SK-N-SH (cell line): ENCODE measurements at regions not wholly inside any gene's neighbourhood (a gene's known extent, or its start where the extent isn't known, plus 50 kb on each side); places are given as distances from the start of the nearest gene placed in this dataset.

Experiments used
- CTCF ChIA-PET: fragments of 300-600, 350-600 bp; formaldehyde crosslinking; extraction: SDS; loops from one replicate; lab custom pipeline; 2021; lab: Yijun Ruan, JAX
- POLR2A ChIA-PET: fragments of 350-600 bp; sonication (Branson Sonifier 250); formaldehyde crosslinking; extraction: SDS; loops from one replicate; lab custom pipeline; 2020; ENCODE audit warnings: antibody characterized with exemption, inconsistent platforms; lab: Yijun Ruan, JAX
- DNase-seq: peaks from one replicate; pipeline ENCODE4 v3.0.0; 2012
- H2AFZ ChIP-seq: fragments of 200-600 bp; sonication (generic); 2 replicates; pipeline ENCODE4 v1.8.1; 2016; ENCODE audit warnings: antibody characterized with exemption, mild to moderate bottlenecking, low read depth
- H3F3A ChIP-seq: fragments of 200-600 bp; sonication (generic); replicated peaks from 2 replicates; pipeline ENCODE3; 2016; ENCODE audit warnings: antibody characterized with exemption, mild to moderate bottlenecking; ENCODE audit not compliant: insufficient read depth
- H3K27ac ChIP-seq, 2 experiments: fragments of 200-500 bp in 1 of 2; fragments of 200-600 bp in 1 of 2; sonication (Bioruptor generic) in 1 of 2; sonication (generic), shearing (Covaris generic) in 1 of 2; 2 replicates each; pipeline versions ENCODE4 v1.5.1 to v1.6.1; 2014 to 2016; ENCODE audit warnings: low read depth in 2 of 2, inconsistent platforms in 1 of 2, low read length in 1 of 2, mild to moderate bottlenecking in 1 of 2, mixed read lengths in 1 of 2
- H3K27me3 ChIP-seq: fragments of 200-600 bp; sonication (generic), shearing (Covaris generic); 2 replicates; pipeline ENCODE4 v1.6.1; 2016; ENCODE audit warnings: mixed run types; ENCODE audit not compliant: insufficient read depth
- H3K36me3 ChIP-seq, 2 experiments: fragments of 200-500 bp in 1 of 2; fragments of 200-600 bp in 1 of 2; sonication (Bioruptor generic) in 1 of 2; sonication (generic) in 1 of 2; replicated peaks in 1 of 2; 2 replicates each; pipeline versions ENCODE3 to v1.5.1; 2014 to 2016; ENCODE audit warnings: low read length in 1 of 2, mild to moderate bottlenecking in 1 of 2; ENCODE audit not compliant: insufficient read depth in 2 of 2, control insufficient read depth in 1 of 2
- H3K4me1 ChIP-seq, 2 experiments: fragments of 200-500 bp in 1 of 2; fragments of 200-600 bp in 1 of 2; sonication (Bioruptor generic) in 1 of 2; sonication (generic), shearing (Covaris generic) in 1 of 2; 2 replicates each; pipeline versions ENCODE4 v1.5.1 to v1.6.1; 2014 to 2016; ENCODE audit warnings: low read depth in 1 of 2, low read length in 1 of 2, mixed run types in 1 of 2; ENCODE audit not compliant: insufficient read depth in 2 of 2, control insufficient read depth in 1 of 2
- H3K4me2 ChIP-seq: fragments of 200-600 bp; sonication (generic), shearing (Covaris generic); 2 replicates; pipeline ENCODE4 v1.6.1; 2017; ENCODE audit warnings: mixed run types
- H3K4me3 ChIP-seq, 2 experiments: fragments of 200-500 bp in 1 of 2; fragments of 200-600 bp in 1 of 2; sonication (Bioruptor generic) in 1 of 2; sonication (generic), shearing (Covaris generic) in 1 of 2; 2 replicates each; pipeline versions ENCODE4 v1.5.1 to v1.8.1; 2014 to 2016; ENCODE audit warnings: low read depth in 2 of 2, inconsistent platforms in 1 of 2, low read length in 1 of 2, mild to moderate bottlenecking in 1 of 2, mixed read lengths in 1 of 2, moderate library complexity in 1 of 2
- H3K79me2 ChIP-seq: fragments of 200-600 bp; sonication (generic); 2 replicates; pipeline ENCODE4 v1.8.1; 2017; ENCODE audit warnings: mild to moderate bottlenecking; ENCODE audit not compliant: insufficient read depth
- H3K9ac ChIP-seq: fragments of 200-600 bp; sonication (generic); 2 replicates; pipeline ENCODE4 v1.6.1; 2017; ENCODE audit warnings: mixed run types
- H3K9me2 ChIP-seq: fragments of 200-600 bp; sonication (generic); 2 replicates; pipeline ENCODE4 v1.6.1; 2017; ENCODE audit warnings: mixed run types
- H3K9me3 ChIP-seq: fragments of 200-600 bp; sonication (generic); 2 replicates; pipeline ENCODE4 v1.6.1; 2017; ENCODE audit warnings: mixed run types, mild to moderate bottlenecking, moderate library complexity
- H4K20me1 ChIP-seq: fragments of 200-600 bp; sonication (generic); 2 replicates; pipeline ENCODE4 v1.6.1; 2017; ENCODE audit warnings: mild to moderate bottlenecking, mixed run types; ENCODE audit not compliant: insufficient read depth
- CHD2 ChIP-seq: fragments of 150-350 bp; IDR thresholded peaks from 2 replicates; pipeline ENCODE4 v1.6.1; 2018; ENCODE audit warnings: low read length; ENCODE audit not compliant: partially characterized antibody
- CTCF ChIP-seq: fragments of 200-600 bp; sonication (generic); IDR thresholded peaks from 2 replicates; pipeline ENCODE4 v1.6.1; 2017; ENCODE audit warnings: antibody characterized with exemption, mild to moderate bottlenecking, moderate library complexity
- ELF1 ChIP-seq: IDR thresholded peaks from 2 replicates; pipeline ENCODE4 v1.4.0; 2012
- FOSL2 ChIP-seq: IDR thresholded peaks from 2 replicates; pipeline ENCODE4 v1.4.0; 2012; ENCODE audit warnings: low read depth, mild to moderate bottlenecking, moderate library complexity, borderline replicate concordance
- FOXJ3 ChIP-seq: sonication (generic); formaldehyde crosslinking; IDR thresholded peaks from 2 replicates; pipeline ENCODE4 v1.5.1; 2020; ENCODE audit warnings: mild to moderate bottlenecking, missing genetic modification reagents
- FOXM1 ChIP-seq: IDR thresholded peaks from 2 replicates; pipeline ENCODE4 v1.4.0; 2012; ENCODE audit warnings: low read depth, mild to moderate bottlenecking
- JUND ChIP-seq: IDR thresholded peaks from 2 replicates; pipeline ENCODE4 v1.4.0; 2012
- MEF2A ChIP-seq: IDR thresholded peaks from 2 replicates; pipeline ENCODE4 v1.4.0; 2012; ENCODE audit warnings: low read depth, borderline replicate concordance
- MXI1 ChIP-seq: IDR thresholded peaks from 2 replicates; pipeline ENCODE4 v1.6.1; 2012; ENCODE audit warnings: mild to moderate bottlenecking, low read depth, low read length, improper control_type of control experiment
- NRF1 ChIP-seq: IDR thresholded peaks from 2 replicates; pipeline ENCODE4 v1.6.1; 2012; ENCODE audit warnings: low read depth, mild to moderate bottlenecking, low read length
- POLR2AphosphoS5 ChIP-seq: IDR thresholded peaks from 2 replicates; pipeline ENCODE4 v1.6.1; 2012; ENCODE audit warnings: low read depth, low read length
- RAD21 ChIP-seq: IDR thresholded peaks from 2 replicates; pipeline ENCODE4 v1.6.1; 2012; ENCODE audit warnings: mild to moderate bottlenecking, low read length
- RCOR1 ChIP-seq: fragments of 150-350 bp; IDR thresholded peaks from 2 replicates; pipeline ENCODE4 v1.6.1; 2017; ENCODE audit warnings: antibody characterized with exemption, low read length
- RFX5 ChIP-seq: IDR thresholded peaks from 2 replicates; pipeline ENCODE4 v1.6.1; 2012; ENCODE audit warnings: mild to moderate bottlenecking, improper control_type of control experiment, low read length
- RXRA ChIP-seq: IDR thresholded peaks from 2 replicates; pipeline ENCODE4 v1.4.0; 2012; ENCODE audit warnings: low read depth, mild to moderate bottlenecking, borderline replicate concordance
- TCF12 ChIP-seq: IDR thresholded peaks from 2 replicates; pipeline ENCODE4 v1.4.0; 2012
- USF1 ChIP-seq: IDR thresholded peaks from 2 replicates; pipeline ENCODE4 v1.4.0; 2012; ENCODE audit warnings: low read depth, borderline replicate concordance
- YY1 ChIP-seq: IDR thresholded peaks from 2 replicates; pipeline ENCODE4 v1.4.0; 2012; ENCODE audit warnings: low read depth, mild to moderate bottlenecking
- WGBS: methylation state at CpG from one replicate; pipeline ENCODE4 v1.1.6; 2017; ENCODE audit warnings: low lambda C conversion rate; 5-methylcytosine and 5-hydroxymethylcytosine counted together
- TF ChIP-seq, protein P1 (sequence below): IDR thresholded peaks from 2 replicates; pipeline ENCODE4 v1.4.0; 2012; ENCODE audit warnings: low read depth
- TF ChIP-seq, protein P2 (sequence below): fragments of 150-350 bp; IDR thresholded peaks from 2 replicates; pipeline ENCODE4 v1.6.1; 2017; ENCODE audit warnings: antibody characterized with exemption, low read length, low read depth, borderline replicate concordance

DNA sequence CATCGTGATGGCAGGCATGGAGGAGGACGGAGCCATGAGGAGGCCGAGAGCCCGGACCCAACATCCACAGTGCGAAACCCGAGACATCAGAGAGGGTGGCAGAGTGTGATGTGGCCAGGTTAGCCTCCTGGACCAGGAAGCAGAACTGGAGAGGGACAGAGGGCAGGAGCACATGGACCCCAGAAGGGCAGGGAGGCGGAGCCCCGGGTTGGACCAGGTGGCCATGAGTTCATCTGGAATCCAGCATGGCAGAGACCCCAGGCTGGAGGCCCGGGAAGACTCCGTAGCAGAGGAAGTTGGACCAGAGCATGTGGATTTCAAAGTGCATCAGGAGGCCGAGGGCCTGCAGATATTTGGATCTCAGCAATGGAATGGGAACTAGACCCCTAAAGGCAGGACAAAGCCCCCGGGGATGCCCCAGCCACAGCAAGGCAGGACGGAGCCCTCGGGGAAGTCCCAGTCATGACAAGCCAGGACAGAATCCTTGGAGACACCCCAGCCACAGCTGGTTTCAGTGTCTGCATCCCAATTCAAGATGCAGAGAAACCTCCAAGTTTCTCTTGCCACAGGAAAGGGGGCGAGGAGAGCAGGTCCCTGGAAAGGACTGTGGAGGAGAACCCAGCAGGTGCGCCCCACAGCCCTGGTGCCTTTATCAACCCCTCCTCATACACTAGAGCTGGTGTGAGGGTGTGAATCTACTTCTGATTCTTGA lies 1393.4 kb downstream of the BRD1 start:
- H3K27me3 ChIP-seq, result peaks cover under 1% of the 10 kb centered on the region; the same call in 1 of the 2 replicates
- no peak overlapping the region for H3K27ac ChIP-seq
- H3K4me2 ChIP-seq, result no peak overlapping the region
- H3K9me2 ChIP-seq, result no peaks in the 10 kb centered on the region
- WGBS, result 29% methylated on average over 11 of the region's 16 CpGs
- TF ChIP-seq POLR2AphosphoS5 (no peak), CTCF (no peak), RFX5 (no peak), MEF2A (no peak), MXI1 (no peak), FOXJ3 (no peak), CHD2 (no peak), RXRA (no peak), USF1 (no peak), RCOR1 (no peak), JUND (no peak), TCF12 (no peak), ELF1 (no peak), RAD21 (no peak), FOXM1 (no peak), YY1 (no peak), NRF1 (no peak), FOSL2 (no peak)
- TF ChIP-seq, protein P1, sequence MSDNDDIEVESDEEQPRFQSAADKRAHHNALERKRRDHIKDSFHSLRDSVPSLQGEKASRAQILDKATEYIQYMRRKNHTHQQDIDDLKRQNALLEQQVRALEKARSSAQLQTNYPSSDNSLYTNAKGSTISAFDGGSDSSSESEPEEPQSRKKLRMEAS, result no peak
- TF ChIP-seq, protein P2, sequence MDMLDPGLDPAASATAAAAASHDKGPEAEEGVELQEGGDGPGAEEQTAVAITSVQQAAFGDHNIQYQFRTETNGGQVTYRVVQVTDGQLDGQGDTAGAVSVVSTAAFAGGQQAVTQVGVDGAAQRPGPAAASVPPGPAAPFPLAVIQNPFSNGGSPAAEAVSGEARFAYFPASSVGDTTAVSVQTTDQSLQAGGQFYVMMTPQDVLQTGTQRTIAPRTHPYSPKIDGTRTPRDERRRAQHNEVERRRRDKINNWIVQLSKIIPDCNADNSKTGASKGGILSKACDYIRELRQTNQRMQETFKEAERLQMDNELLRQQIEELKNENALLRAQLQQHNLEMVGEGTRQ, result no peak
- CTCF ChIA-PET, result no interaction called here
- H4K20me1 ChIP-seq, result no peaks in the 10 kb centered on the region
- no peaks in the 10 kb centered on the region for H3K36me3 ChIP-seq
- H3F3A ChIP-seq, result no peaks in the 10 kb centered on the region
- H2AFZ ChIP-seq, result no peak overlapping the region
- POLR2A ChIA-PET, result no interaction called here
- H3K9ac ChIP-seq, result no peak overlapping the region
- no peaks in the 10 kb centered on the region for H3K4me1 ChIP-seq
- H3K9me3 ChIP-seq, result no peaks in the 10 kb centered on the region
- DNase-seq, result no peak
- H3K4me3 ChIP-seq, result no peak overlapping the region
- H3K79me2 ChIP-seq, result no peaks in the 10 kb centered on the region
